DMS114 treated with DMSO at 0.1 percent for 48 hours (cell line): ENCODE measurements at regions not wholly inside any gene's neighbourhood (a gene's known extent, or its start where the extent isn't known, plus 50 kb on each side); places are given as distances from the start of the nearest gene placed in this dataset.

Experiments used
- DNase-seq: peaks from one replicate; lab custom pipeline; 2025; ENCODE audit not compliant: unreplicated experiment; lab: John Stamatoyannopoulos, UW

GRCh38 chr18:6644836-6645627 lies 84.5 kb upstream of the ARHGAP28 start:
- DNase-seq: no peak

GRCh38 chr18:6646801-6647200 lies 82.7 kb upstream of the ARHGAP28 start:
- no peak for DNase-seq

GRCh38 chr18:6648581-6648980 lies 80.9 kb upstream of the ARHGAP28 start:
- DNase-seq: no peak

- no peak for DNase-seq
Observed at GRCh38 chr18:6649421-6650126, 79.9 kb upstream of the ARHGAP28 start.

- no peak for DNase-seq
Observed at GRCh38 chr18:6650127-6650507, 79.4 kb upstream of the ARHGAP28 start.

GRCh38 chr18:6650747-6651146 lies 78.8 kb upstream of the ARHGAP28 start:
- DNase-seq: no peak

- no peak for DNase-seq
Observed at GRCh38 chr18:6652098-6652497, 77.4 kb upstream of the ARHGAP28 start.

- DNase-seq: no peak
Observed at GRCh38 chr18:6653880-6654279, 75.6 kb upstream of the ARHGAP28 start.

GRCh38 chr18:6659963-6660725 lies 69.4 kb upstream of the ARHGAP28 start:
- DNase-seq: no peak

- no peak for DNase-seq
Observed at GRCh38 chr18:6661692-6662415, 67.7 kb upstream of the ARHGAP28 start.

GRCh38 chr18:6666012-6666685 lies 63.4 kb upstream of the ARHGAP28 start:
- DNase-seq: no peak

- no peak for DNase-seq
Observed at GRCh38 chr18:6668836-6669235, 60.7 kb upstream of the ARHGAP28 start.

GRCh38 chr18:6672821-6673308 lies 56.7 kb upstream of the ARHGAP28 start:
- DNase-seq: no peak

- no peak for DNase-seq
Observed at GRCh38 chr18:6677086-6677485, 52.4 kb upstream of the ARHGAP28 start.

GRCh38 chr18:6679201-6679600 lies 50.3 kb upstream of the ARHGAP28 start:
- DNase-seq: no peak
